ENCODE measurements at regions not wholly inside any gene's neighbourhood (a gene's known extent, or its start where the extent isn't known, plus 50 kb on each side); places are given as distances from the start of the nearest gene placed in this dataset.

DNA sequence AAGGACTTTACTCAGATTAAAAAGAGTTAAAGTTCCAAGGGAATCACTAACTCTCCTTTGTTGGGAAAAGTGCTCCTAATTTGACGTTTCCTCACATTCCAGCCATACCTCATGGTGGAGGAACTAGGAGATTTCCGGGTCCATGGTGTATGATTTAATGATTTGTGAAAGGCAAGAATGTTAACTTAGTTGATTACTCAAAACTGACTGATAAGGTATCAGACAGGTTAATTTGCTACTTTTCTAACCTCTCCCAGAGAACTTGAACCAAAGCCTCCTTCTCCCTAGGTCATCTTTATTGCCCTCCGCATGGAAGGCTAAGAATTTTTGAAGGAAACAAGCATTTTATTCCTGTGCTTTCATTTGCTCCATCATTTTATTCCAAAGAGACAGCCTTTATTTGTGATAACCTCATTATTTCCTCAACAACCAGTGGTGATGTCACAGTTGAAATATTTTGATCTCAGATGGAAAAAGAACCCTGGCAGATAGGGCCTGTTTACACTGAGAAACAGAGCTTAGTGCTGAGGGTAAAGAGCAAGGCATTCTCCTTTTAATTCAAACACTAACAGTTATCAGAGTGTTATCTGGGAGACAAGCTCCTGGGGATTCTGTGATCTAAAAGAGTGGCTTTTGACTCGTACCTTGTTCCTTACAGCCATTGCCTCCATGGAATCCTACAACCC lies 57.4 kb upstream of the BMP2 start (continued):
- TF ChIP-seq, protein P1, sequence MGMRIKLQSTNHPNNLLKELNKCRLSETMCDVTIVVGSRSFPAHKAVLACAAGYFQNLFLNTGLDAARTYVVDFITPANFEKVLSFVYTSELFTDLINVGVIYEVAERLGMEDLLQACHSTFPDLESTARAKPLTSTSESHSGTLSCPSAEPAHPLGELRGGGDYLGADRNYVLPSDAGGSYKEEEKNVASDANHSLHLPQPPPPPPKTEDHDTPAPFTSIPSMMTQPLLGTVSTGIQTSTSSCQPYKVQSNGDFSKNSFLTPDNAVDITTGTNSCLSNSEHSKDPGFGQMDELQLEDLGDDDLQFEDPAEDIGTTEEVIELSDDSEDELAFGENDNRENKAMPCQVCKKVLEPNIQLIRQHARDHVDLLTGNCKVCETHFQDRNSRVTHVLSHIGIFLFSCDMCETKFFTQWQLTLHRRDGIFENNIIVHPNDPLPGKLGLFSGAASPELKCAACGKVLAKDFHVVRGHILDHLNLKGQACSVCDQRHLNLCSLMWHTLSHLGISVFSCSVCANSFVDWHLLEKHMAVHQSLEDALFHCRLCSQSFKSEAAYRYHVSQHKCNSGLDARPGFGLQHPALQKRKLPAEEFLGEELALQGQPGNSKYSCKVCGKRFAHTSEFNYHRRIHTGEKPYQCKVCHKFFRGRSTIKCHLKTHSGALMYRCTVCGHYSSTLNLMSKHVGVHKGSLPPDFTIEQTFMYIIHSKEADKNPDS (CRISPR knock-in tag; IDR thresholded peaks at IDR 0.05): no peak
- no peak for TF ChIP-seq HHEX (CRISPR knock-in tag; IDR thresholded peaks at IDR 0.05)
- peak; percentile 55; the same call in 1 of the 2 replicates for TF ChIP-seq ZBTB21 (CRISPR knock-in tag; IDR thresholded peaks at IDR 0.05)
- TF ChIP-seq, protein P2, sequence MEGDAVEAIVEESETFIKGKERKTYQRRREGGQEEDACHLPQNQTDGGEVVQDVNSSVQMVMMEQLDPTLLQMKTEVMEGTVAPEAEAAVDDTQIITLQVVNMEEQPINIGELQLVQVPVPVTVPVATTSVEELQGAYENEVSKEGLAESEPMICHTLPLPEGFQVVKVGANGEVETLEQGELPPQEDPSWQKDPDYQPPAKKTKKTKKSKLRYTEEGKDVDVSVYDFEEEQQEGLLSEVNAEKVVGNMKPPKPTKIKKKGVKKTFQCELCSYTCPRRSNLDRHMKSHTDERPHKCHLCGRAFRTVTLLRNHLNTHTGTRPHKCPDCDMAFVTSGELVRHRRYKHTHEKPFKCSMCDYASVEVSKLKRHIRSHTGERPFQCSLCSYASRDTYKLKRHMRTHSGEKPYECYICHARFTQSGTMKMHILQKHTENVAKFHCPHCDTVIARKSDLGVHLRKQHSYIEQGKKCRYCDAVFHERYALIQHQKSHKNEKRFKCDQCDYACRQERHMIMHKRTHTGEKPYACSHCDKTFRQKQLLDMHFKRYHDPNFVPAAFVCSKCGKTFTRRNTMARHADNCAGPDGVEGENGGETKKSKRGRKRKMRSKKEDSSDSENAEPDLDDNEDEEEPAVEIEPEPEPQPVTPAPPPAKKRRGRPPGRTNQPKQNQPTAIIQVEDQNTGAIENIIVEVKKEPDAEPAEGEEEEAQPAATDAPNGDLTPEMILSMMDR (CRISPR knock-in tag; IDR thresholded peaks at IDR 0.05): no peak

DNA sequence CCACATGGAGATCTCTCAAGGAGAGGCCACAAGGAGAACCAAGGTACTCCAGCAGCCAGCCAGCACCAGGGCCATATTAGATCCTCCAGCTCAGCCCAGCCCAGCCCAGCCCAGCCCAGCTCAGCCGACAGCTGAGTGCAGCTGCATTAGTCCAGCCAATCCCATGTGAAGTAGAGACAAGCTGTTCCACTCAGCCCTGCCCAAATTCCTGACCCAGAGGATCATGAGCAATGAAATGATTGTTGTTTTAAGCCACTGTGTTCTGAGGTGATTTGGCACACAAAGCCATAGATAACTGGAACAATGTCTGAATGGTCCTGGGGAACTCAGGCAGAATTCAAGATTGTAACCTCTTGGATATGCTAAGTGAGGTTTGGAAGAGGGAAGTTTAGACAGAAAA lies 59.5 kb upstream of the BMP2 start:
- Histone ChIP-seq H3K9ac (ENCODE audit: insufficient read depth, low read depth, low read length) (no peak overlapping the region), H2AFZ (ENCODE audit: low read length) (no peak overlapping the region), H3K79me2 (ENCODE audit: insufficient read depth, low read length) (no peaks in the 10 kb centered on the region), H3K27ac (ENCODE audit: extremely low read length, insufficient read depth, low read length) (no peak overlapping the region), H3K4me2 (ENCODE audit: low read depth, low read length) (no peak overlapping the region), H3K9me3 (ENCODE audit: low read length) (no peaks in the 10 kb centered on the region), H3K4me3 (replicated peaks in 1 of 3; ENCODE audit: insufficient read depth in 1 of 3, low read depth in 2 of 3, low read length in 3 of 3) (no peak overlapping the region), H3K36me3 (replicated peaks in 1 of 2; ENCODE audit: control insufficient read depth in 1 of 2, insufficient read depth in 2 of 2, low read length in 2 of 2) (no peaks in the 10 kb centered on the region), H3K4me1 (ENCODE audit: insufficient read depth, low read length) (peaks cover 57% of the 10 kb centered on the region), H4K20me1 (ENCODE audit: insufficient read depth, low read length) (no peaks in the 10 kb centered on the region), H3K27me3 (ENCODE audit: control insufficient read depth in 1 of 2, insufficient read depth in 2 of 2, low read length in 2 of 2) (no peaks in the 10 kb centered on the region)
- WGBS (ENCODE audit: low lambda C conversion rate): 0% methylated on average over 1 of the region's 1 CpG
- BruUV-seq (replicated peaks): no TSS peak
- CTCF ChIA-PET (ENCODE audit: low intra/inter-chr PET ratio, low total read pairs): no interaction called here
- DNase-seq (ENCODE audit: low spot score) (no peak), ATAC-seq (peak; percentile 25), FAIRE-seq (no peak)
- in situ Hi-C loops (cut with HindIII; ENCODE audit: extremely low pct_ligation_motif_present, low pct_unique_long_range_greater_than_20kb): no loop called here
- intact Hi-C loops (cut with micrococcal nuclease; ENCODE audit: unreplicated experiment): no loop called here
- POLR2A ChIA-PET: no interaction called here
- no peak for TF ChIP-seq PHF20 (CRISPR knock-in tag; IDR thresholded peaks at IDR 0.05)
- no peak for TF ChIP-seq ISX (CRISPR knock-in tag; conservative IDR thresholded peaks at IDR 0.05)
- TF ChIP-seq, protein P3, sequence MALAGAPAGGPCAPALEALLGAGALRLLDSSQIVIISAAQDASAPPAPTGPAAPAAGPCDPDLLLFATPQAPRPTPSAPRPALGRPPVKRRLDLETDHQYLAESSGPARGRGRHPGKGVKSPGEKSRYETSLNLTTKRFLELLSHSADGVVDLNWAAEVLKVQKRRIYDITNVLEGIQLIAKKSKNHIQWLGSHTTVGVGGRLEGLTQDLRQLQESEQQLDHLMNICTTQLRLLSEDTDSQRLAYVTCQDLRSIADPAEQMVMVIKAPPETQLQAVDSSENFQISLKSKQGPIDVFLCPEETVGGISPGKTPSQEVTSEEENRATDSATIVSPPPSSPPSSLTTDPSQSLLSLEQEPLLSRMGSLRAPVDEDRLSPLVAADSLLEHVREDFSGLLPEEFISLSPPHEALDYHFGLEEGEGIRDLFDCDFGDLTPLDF (CRISPR knock-in tag; IDR thresholded peaks at IDR 0.05): no peak
- TF ChIP-seq, protein P1 (CRISPR knock-in tag; IDR thresholded peaks at IDR 0.05): no peak
- TF ChIP-seq NCOA1 (CRISPR knock-in tag; IDR thresholded peaks at IDR 0.05): no peak
- no peak for TF ChIP-seq HCFC1 (IDR thresholded peaks at IDR 0.05; ENCODE audit: low read depth, low read length)
- TF ChIP-seq, protein P4, sequence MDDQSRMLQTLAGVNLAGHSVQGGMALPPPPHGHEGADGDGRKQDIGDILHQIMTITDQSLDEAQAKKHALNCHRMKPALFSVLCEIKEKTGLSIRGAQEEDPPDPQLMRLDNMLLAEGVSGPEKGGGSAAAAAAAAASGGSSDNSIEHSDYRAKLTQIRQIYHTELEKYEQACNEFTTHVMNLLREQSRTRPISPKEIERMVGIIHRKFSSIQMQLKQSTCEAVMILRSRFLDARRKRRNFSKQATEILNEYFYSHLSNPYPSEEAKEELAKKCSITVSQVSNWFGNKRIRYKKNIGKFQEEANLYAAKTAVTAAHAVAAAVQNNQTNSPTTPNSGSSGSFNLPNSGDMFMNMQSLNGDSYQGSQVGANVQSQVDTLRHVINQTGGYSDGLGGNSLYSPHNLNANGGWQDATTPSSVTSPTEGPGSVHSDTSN (CRISPR knock-in tag; IDR thresholded peaks at IDR 0.05; ENCODE audit: borderline replicate concordance): no peak
- no peak for TF ChIP-seq GFI1 (CRISPR knock-in tag; IDR thresholded peaks at IDR 0.05; ENCODE audit: borderline replicate concordance)
- TF ChIP-seq REXO4 (CRISPR knock-in tag; IDR thresholded peaks at IDR 0.05; ENCODE audit: borderline replicate concordance): no peak
- no peak for TF ChIP-seq PRMT3 (CRISPR knock-in tag; IDR thresholded peaks at IDR 0.05; ENCODE audit: borderline replicate concordance, low read depth)
- TF ChIP-seq ZNF367 (CRISPR knock-in tag; IDR thresholded peaks at IDR 0.05; ENCODE audit: borderline replicate concordance): no peak
- no peak for TF ChIP-seq SYNCRIP (IDR thresholded peaks at IDR 0.05; ENCODE audit: insufficient read depth, low read depth, low read length)
